Activated naive CD8-positive, alpha-beta T cell treated with anti-CD3 and anti-CD28 coated beads, Interleukin-2, amount 10 ng/mL, durations not matched to agents 7 days and 5 days (primary cell): ENCODE measurements at regions not wholly inside any gene's neighbourhood (a gene's known extent, or its start where the extent isn't known, plus 50 kb on each side); places are given as distances from the start of the nearest gene placed in this dataset.
"Not testable (repeated sequence)": the region's sequence is repeated elsewhere in the genome, so short reads cannot be mapped to it uniquely, and the experiment has no call there.

ENCODE experiments used
- ATAC-seq: fragments of 150-1000 bp; cut with Tn5 transposase; one replicate; pipeline ENCODE4 v1.10.0; 2021; ENCODE audit warnings: low read depth, moderate library complexity
- POLR2A ChIA-PET: fragments of 350-600 bp; sonication (Branson Sonifier 250); formaldehyde crosslinking; loops from one replicate; lab custom pipeline; 2021; ENCODE audit warnings: antibody characterized with exemption; lab: Charles Lee
- DNase-seq: peaks from one replicate; pipeline ENCODE4 v3.0.0; 2021
- H3K27ac Mint-ChIP-seq: one replicate; pipeline ENCODE4 v1.8.0; 2022; ENCODE audit warnings: mild to moderate bottlenecking, mixed read lengths
- H3K27me3 Mint-ChIP-seq: one replicate; pipeline ENCODE4 v1.8.0; 2022; ENCODE audit warnings: mild to moderate bottlenecking, moderate library complexity, mixed read lengths
- H3K36me3 Mint-ChIP-seq: one replicate; pipeline ENCODE4 v1.8.0; 2021; ENCODE audit warnings: mild to moderate bottlenecking, mixed read lengths
- H3K4me1 Mint-ChIP-seq: one replicate; pipeline ENCODE4 v1.8.0; 2021; ENCODE audit warnings: mixed read lengths
- H3K4me3 Mint-ChIP-seq: one replicate; pipeline ENCODE4 v1.8.0; 2022; ENCODE audit warnings: mild to moderate bottlenecking, moderate library complexity, mixed read lengths
- H3K9me3 Mint-ChIP-seq: one replicate; pipeline ENCODE4 v1.8.0; 2021; ENCODE audit warnings: mixed read lengths

DNA sequence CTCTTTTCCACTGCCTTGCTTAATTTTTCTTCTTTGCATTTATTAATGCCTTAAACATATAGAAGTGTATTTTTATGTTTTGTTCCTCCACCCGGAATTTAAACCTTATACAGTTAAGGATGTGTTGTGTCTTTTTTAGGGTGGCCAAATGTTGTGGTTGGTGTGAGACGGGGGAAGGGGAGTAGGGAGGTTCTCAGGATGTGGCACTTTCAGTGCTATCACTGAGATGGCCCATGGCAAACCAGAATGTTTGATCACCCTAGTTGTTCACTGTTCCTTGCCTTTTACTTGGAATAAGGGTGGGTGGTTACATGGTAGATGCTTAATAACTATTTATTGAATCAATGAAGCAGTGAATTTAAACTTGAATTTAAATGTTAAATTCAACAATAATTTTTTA is 216.0 kb upstream of the SLITRK1 start:
- no peaks in the 10 kb centered on the region for H3K4me1 Mint-ChIP-seq
- no peak overlapping the region for H3K27ac Mint-ChIP-seq
- no peaks in the 10 kb centered on the region for H3K9me3 Mint-ChIP-seq
- DNase-seq (no peak), ATAC-seq (no peak)
- no peaks in the 10 kb centered on the region for H3K27me3 Mint-ChIP-seq
- POLR2A ChIA-PET = no interaction called here
- no peak overlapping the region for H3K4me3 Mint-ChIP-seq
- no peaks in the 10 kb centered on the region for H3K36me3 Mint-ChIP-seq

GRCh38 chr13:84097148-84097547 is 214.9 kb upstream of the SLITRK1 start:
- Mint-ChIP-seq H3K4me3 (no peak overlapping the region), H3K36me3 (no peaks in the 10 kb centered on the region), H3K27ac (no peak overlapping the region), H3K4me1 (no peaks in the 10 kb centered on the region), H3K27me3 (no peaks in the 10 kb centered on the region), H3K9me3 (no peaks in the 10 kb centered on the region)
- ATAC-seq (no peak), DNase-seq (no peak)
- POLR2A ChIA-PET = no interaction called here

- no peaks in the 10 kb centered on the region for H3K36me3 Mint-ChIP-seq
- DNase-seq (no peak), ATAC-seq (no peak)
- H3K4me1 Mint-ChIP-seq = no peaks in the 10 kb centered on the region
- no peak overlapping the region for H3K4me3 Mint-ChIP-seq
- POLR2A ChIA-PET = no interaction called here
- H3K27ac Mint-ChIP-seq = no peak overlapping the region
- no peaks in the 10 kb centered on the region for H3K9me3 Mint-ChIP-seq
- H3K27me3 Mint-ChIP-seq = no peaks in the 10 kb centered on the region
Observed at GRCh38 chr13:84096216-84096615, 213.9 kb upstream of the SLITRK1 start.

- H3K4me3 Mint-ChIP-seq = no peak overlapping the region
- H3K27me3 Mint-ChIP-seq = no peaks in the 10 kb centered on the region
- H3K27ac Mint-ChIP-seq = no peak overlapping the region
- no peak for DNase-seq
- peaks cover 4% of the 10 kb centered on the region for H3K9me3 Mint-ChIP-seq
- no peak for ATAC-seq
- H3K36me3 Mint-ChIP-seq = no peaks in the 10 kb centered on the region
- POLR2A ChIA-PET = no interaction called here
- H3K4me1 Mint-ChIP-seq = no peaks in the 10 kb centered on the region
Observed at GRCh38 chr13:84088996-84089395, 206.7 kb upstream of the SLITRK1 start.

DNA sequence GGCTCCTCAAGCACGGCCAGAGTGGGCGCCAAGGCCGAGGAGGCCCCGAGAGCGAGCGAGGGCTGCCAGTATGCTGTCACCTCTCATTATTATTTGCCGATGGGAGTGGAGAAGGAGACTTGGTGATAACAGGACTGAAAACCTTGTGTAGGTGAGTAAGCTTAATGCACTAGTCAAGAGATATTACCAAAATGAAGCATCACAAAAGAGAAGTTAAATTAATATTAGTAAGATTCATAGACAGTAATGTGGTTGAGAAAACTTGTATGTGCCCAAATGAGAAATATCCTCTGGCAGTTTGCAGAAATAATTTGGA is 204.5 kb upstream of the SLITRK1 start:
- ATAC-seq = no peak

DNA sequence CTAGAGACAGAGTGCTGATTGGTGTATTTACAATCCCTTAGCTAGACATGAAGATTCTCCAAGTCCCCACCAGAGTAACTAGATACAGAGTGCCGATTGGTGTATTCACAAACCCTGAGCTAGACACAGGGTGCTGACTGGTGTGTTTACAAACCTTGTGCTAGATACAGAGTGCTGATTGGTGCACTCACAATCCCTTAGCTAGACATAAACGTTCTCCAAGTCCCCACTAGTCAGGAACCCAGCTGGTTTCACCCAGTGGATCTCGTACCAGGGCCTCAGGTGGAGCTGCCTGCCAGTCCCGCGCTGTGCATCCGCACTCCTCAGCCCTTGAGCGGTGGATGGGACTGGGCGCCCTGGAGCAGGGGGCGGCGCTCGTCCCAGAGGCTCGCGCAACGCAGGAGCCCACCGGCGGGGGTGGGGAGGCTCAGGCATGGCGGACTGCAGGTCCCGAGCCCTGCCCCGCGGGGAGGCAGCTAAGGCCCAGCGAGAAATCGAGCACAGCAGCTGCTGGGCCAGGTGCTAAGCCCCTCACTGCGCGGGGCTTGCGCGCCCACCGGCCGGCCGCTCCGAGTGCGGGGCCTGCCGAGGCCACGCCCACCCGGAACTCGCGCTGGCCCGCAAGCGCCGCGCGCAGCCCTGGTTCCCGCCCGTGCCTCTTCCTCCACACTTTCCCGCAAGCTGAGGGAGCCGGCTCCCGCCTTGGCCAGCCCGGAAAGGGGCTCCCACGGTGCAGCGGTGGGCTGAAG is 204.0 kb upstream of the SLITRK1 start:
- DNase-seq = peak; percentile 28
- H3K36me3 Mint-ChIP-seq, H3K9me3 Mint-ChIP-seq, H3K27ac Mint-ChIP-seq, POLR2A ChIA-PET, H3K4me1 Mint-ChIP-seq, H3K27me3 Mint-ChIP-seq, ATAC-seq: not testable (repeated sequence)
- H3K4me3 Mint-ChIP-seq = peak overlapping the region; percentile 13

More for the DNA sequence above, 204.5 kb upstream of the SLITRK1 start:
- H3K4me1 Mint-ChIP-seq = no peaks in the 10 kb centered on the region
- POLR2A ChIA-PET = no interaction called here
- no peaks in the 10 kb centered on the region for H3K27me3 Mint-ChIP-seq
- H3K36me3 Mint-ChIP-seq = no peaks in the 10 kb centered on the region
- H3K9me3 Mint-ChIP-seq = peaks cover 4% of the 10 kb centered on the region
- no peak overlapping the region for H3K27ac Mint-ChIP-seq
- peak overlapping the region; percentile 13 for H3K4me3 Mint-ChIP-seq
- no peak for DNase-seq

DNA sequence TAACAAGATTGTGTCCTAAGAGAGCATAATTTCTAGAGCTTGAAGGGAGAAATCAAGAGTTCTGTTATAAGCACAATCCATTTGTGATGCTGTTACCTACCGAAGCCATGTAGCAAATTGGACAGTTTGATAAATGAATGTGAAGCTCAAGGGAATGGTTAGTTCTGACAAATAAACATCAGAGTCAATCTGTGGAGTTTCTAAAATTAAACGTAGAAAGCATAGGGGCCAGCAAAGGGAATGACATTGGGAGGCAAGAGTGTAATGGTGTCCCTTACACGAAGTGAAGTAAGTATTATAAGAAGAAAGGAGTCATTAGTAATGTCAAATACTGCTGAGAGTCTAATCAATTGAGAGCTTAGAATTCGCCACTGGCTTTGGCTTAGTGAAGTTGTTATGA is 200.2 kb upstream of the SLITRK1 start:
- Mint-ChIP-seq H3K9me3 (peaks cover 4% of the 10 kb centered on the region), H3K27ac (no peak overlapping the region), H3K4me3 (no peak overlapping the region), H3K36me3 (no peaks in the 10 kb centered on the region), H3K4me1 (no peaks in the 10 kb centered on the region), H3K27me3 (no peaks in the 10 kb centered on the region)
- ATAC-seq = no peak
- POLR2A ChIA-PET = no interaction called here
- DNase-seq = no peak

DNA sequence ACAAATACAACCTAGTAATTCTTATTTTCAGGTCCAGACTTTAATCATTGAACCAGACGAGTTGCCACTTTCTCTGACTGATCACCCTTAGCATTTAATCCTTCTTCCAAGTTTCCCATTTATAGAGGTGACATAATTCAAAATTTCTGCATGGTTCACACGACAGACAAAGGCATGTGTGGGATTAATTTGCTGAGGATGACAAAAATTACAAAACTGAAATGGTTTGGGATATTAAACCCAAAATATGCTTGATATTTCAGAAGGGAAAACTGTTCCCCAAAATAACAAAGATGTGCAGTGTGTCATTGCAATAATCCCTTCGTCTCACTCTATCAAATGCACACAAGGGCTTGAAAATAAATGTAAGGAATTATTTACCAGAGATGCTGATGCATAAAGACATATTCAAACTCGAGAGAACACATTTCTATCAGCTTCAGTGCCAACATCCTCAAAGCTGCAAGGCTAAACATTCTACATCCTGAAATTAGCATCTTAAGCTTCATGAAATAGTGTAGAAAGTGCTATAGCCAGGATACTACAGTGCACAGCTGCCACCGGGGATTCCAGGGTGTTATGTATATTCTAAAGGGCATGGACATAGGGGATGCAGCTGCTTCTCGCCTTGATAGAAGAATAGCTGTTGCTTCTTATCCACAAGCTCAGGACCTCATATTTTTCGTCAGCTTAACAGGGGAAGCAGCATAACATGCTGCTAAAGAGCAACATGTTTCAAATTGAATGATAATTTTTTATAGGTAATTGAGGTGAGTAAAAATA is 198.7 kb upstream of the SLITRK1 start:
- ATAC-seq (no peak), DNase-seq (no peak)
- POLR2A ChIA-PET = no interaction called here
- Mint-ChIP-seq H3K27me3 (no peaks in the 10 kb centered on the region), H3K27ac (no peak overlapping the region), H3K36me3 (no peaks in the 10 kb centered on the region), H3K9me3 (peaks cover 2% of the 10 kb centered on the region), H3K4me3 (no peak overlapping the region), H3K4me1 (no peaks in the 10 kb centered on the region)

GRCh38 chr13:84077271-84077670 is 195.0 kb upstream of the SLITRK1 start:
- H3K9me3 Mint-ChIP-seq = no peaks in the 10 kb centered on the region
- no peak overlapping the region for H3K27ac Mint-ChIP-seq
- DNase-seq (no peak), ATAC-seq (no peak)
- H3K36me3 Mint-ChIP-seq = no peaks in the 10 kb centered on the region
- H3K4me1 Mint-ChIP-seq = no peaks in the 10 kb centered on the region
- POLR2A ChIA-PET = no interaction called here
- no peaks in the 10 kb centered on the region for H3K27me3 Mint-ChIP-seq
- no peak overlapping the region for H3K4me3 Mint-ChIP-seq

- Mint-ChIP-seq H3K27ac (no peak overlapping the region), H3K4me1 (no peaks in the 10 kb centered on the region), H3K9me3 (no peaks in the 10 kb centered on the region), H3K4me3 (no peak overlapping the region), H3K27me3 (no peaks in the 10 kb centered on the region), H3K36me3 (no peaks in the 10 kb centered on the region)
- ATAC-seq (no peak), DNase-seq (no peak)
- POLR2A ChIA-PET = no interaction called here
Observed at GRCh38 chr13:84076280-84076679, 194.0 kb upstream of the SLITRK1 start.

DNA sequence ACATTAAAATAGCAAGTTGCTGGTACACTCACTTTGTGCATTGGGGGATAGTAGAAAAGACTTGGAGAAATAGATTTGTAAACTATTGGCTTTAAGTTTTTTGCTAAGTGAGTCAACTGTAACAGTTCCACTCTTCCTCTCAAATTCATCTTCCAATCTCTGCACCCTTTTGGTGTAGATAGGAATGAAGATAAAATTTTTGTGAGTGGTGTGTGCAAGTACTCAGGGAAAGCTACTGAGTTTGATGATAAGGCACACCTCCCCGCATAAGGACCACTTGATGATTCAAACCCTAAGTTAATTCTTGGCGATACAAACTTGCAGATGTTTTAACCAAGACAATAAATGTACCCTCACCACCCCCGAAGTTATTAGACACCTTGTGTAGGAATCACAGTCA is 168.3 kb upstream of the SLITRK1 start:
- DNase-seq (no peak), ATAC-seq (no peak)
- peaks cover 3% of the 10 kb centered on the region for H3K27me3 Mint-ChIP-seq
- H3K27ac Mint-ChIP-seq = no peak overlapping the region
- H3K9me3 Mint-ChIP-seq = no peaks in the 10 kb centered on the region
- no peak overlapping the region for H3K4me3 Mint-ChIP-seq
- POLR2A ChIA-PET = no interaction called here
- no peaks in the 10 kb centered on the region for H3K36me3 Mint-ChIP-seq
- no peaks in the 10 kb centered on the region for H3K4me1 Mint-ChIP-seq

- Mint-ChIP-seq H3K9me3 (no peaks in the 10 kb centered on the region), H3K27ac (no peak overlapping the region), H3K4me1 (no peaks in the 10 kb centered on the region), H3K27me3 (peaks cover 3% of the 10 kb centered on the region), H3K4me3 (no peak overlapping the region), H3K36me3 (no peaks in the 10 kb centered on the region)
- POLR2A ChIA-PET = no interaction called here
- no peak for DNase-seq
- no peak for ATAC-seq
Observed at GRCh38 chr13:84049443-84050219, 167.4 kb upstream of the SLITRK1 start.

GRCh38 chr13:84044805-84045204 is 162.5 kb upstream of the SLITRK1 start:
- H3K4me3 Mint-ChIP-seq = no peak overlapping the region
- H3K4me1 Mint-ChIP-seq = no peaks in the 10 kb centered on the region
- H3K27me3 Mint-ChIP-seq = peaks cover 3% of the 10 kb centered on the region

DNA sequence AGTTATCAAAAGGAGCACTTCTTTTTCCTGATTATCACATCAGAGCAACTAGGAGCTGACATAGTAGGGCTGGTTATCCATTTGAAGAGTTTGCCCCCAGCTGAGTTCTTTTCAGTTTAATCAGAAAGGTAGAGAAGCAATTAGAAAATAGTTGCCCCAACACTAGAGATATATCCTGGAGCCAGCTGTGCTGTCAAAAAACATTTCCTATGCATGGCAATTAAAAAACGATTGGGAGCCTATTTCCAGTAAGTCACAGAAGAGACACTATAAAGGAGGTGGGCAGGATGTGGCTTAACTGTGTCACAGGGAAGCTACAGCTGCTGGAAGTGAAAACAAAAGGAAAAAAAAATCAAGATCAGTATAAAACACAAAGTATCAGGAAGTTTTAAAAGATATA is 155.7 kb upstream of the SLITRK1 start:
- Mint-ChIP-seq H3K4me1 (peaks cover 12% of the 10 kb centered on the region), H3K27ac (peak overlapping the region; percentile 37), H3K9me3 (peaks cover 3% of the 10 kb centered on the region), H3K36me3 (peaks cover 2% of the 10 kb centered on the region), H3K4me3 (peak overlapping the region; percentile 2), H3K27me3 (peaks cover 3% of the 10 kb centered on the region)
- DNase-seq (no peak), ATAC-seq (peak; percentile 71)
- POLR2A ChIA-PET = no interaction called here

More at GRCh38 chr13:84044805-84045204, 162.5 kb upstream of the SLITRK1 start:
- POLR2A ChIA-PET = no interaction called here
- ATAC-seq = no peak
- DNase-seq = no peak
- no peak overlapping the region for H3K27ac Mint-ChIP-seq
- H3K36me3 Mint-ChIP-seq = no peaks in the 10 kb centered on the region
- H3K9me3 Mint-ChIP-seq = no peaks in the 10 kb centered on the region
